ENCODE measurements at regions not wholly inside any gene's neighbourhood (a gene's known extent, or its start where the extent isn't known, plus 50 kb on each side); places are given as distances from the start of the nearest gene placed in this dataset.
"Not testable (repeated sequence)": the region's sequence is repeated elsewhere in the genome, so short reads cannot be mapped to it uniquely, and the experiment has no call there.

DNA sequence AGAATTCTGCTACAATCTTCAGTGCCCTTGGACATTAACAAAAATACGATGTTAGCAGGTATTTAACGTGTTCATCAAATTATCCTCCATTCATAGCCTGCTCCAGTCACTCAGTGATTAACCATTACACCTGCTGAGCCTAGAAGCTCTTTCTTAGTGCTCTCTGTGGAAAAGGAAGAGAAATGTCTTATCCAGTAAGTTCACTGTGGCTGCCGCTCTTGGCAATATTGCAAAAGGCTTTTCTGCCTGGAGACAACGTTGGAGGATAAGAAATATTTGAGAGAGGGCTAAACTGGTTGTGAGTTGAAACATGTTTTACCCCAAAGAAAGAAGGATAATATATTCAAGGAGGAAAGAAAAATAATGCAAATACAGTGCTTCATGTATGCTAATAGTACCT is 217.4 kb upstream of the HSF2 start:
- no peak for TF ChIP-seq EP300 (IDR thresholded peaks at IDR 0.05)
- no peak for TF ChIP-seq POLR2A (IDR thresholded peaks at IDR 0.05)
- no peak for TF ChIP-seq POLR2AphosphoS5 (IDR thresholded peaks at IDR 0.05)
- TF ChIP-seq, protein P1, sequence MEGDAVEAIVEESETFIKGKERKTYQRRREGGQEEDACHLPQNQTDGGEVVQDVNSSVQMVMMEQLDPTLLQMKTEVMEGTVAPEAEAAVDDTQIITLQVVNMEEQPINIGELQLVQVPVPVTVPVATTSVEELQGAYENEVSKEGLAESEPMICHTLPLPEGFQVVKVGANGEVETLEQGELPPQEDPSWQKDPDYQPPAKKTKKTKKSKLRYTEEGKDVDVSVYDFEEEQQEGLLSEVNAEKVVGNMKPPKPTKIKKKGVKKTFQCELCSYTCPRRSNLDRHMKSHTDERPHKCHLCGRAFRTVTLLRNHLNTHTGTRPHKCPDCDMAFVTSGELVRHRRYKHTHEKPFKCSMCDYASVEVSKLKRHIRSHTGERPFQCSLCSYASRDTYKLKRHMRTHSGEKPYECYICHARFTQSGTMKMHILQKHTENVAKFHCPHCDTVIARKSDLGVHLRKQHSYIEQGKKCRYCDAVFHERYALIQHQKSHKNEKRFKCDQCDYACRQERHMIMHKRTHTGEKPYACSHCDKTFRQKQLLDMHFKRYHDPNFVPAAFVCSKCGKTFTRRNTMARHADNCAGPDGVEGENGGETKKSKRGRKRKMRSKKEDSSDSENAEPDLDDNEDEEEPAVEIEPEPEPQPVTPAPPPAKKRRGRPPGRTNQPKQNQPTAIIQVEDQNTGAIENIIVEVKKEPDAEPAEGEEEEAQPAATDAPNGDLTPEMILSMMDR (IDR thresholded peaks at IDR 0.05): no peak
- DNase-seq: no peak
- H3K4me3 ChIP-seq: no peak overlapping the region
- no peaks in the 10 kb centered on the region for H3K9me3 ChIP-seq
- H3K27me3 ChIP-seq: no peaks in the 10 kb centered on the region
- H3K4me1 ChIP-seq: no peaks in the 10 kb centered on the region
- WGBS, 5 donors: 70 to 81% (median 77%) methylated on average over 4 of the region's 4 CpGs
- intact Hi-C loops (cut with DNase I; ENCODE audit: low total_unique reads): no loop called here
- H3K27ac ChIP-seq: no peak overlapping the region
- no peaks in the 10 kb centered on the region for H3K36me3 ChIP-seq

- H3K9me3 ChIP-seq: no peaks in the 10 kb centered on the region
- H3K4me3 ChIP-seq: peak overlapping the region in 1 of 4 donors; percentile 4
- no peaks in the 10 kb centered on the region for H3K27me3 ChIP-seq
- no peaks in the 10 kb centered on the region for H3K36me3 ChIP-seq
- no peaks in the 10 kb centered on the region for H3K4me1 ChIP-seq
- intact Hi-C loops (cut with DNase I; ENCODE audit: low total_unique reads): no loop called here
- WGBS, 5 donors: 21 to 38% (median 31%) methylated on average over 4 of the region's 4 CpGs
- H3K27ac ChIP-seq: no peak overlapping the region
- TF ChIP-seq POLR2AphosphoS5 (IDR thresholded peaks at IDR 0.05) (no peak), POLR2A (IDR thresholded peaks at IDR 0.05) (no peak), EP300 (IDR thresholded peaks at IDR 0.05) (no peak)
- TF ChIP-seq, protein P1 (IDR thresholded peaks at IDR 0.05): peak in 1 of 7 experiments; percentile 26
- peak in 1 of 2 donors; percentile 62 for DNase-seq
Observed at GRCh38 chr6:122184401-122184827, 215.0 kb upstream of the HSF2 start.

- intact Hi-C loops (cut with DNase I; ENCODE audit: low total_unique reads); H3K4me1 ChIP-seq; H3K4me3 ChIP-seq; H3K36me3 ChIP-seq; H3K27me3 ChIP-seq; H3K27ac ChIP-seq; DNase-seq; H3K9me3 ChIP-seq: not testable (repeated sequence)
- WGBS, 5 donors: 90 to 93% (median 91%) methylated on average over 19 of the region's 19 CpGs
Observed at GRCh38 chr6:122185458-122185857, 214.0 kb upstream of the HSF2 start.

- no peaks in the 10 kb centered on the region for H3K27me3 ChIP-seq
- H3K27ac ChIP-seq: no peak overlapping the region
- DNase-seq: no peak
- H3K36me3 ChIP-seq: no peaks in the 10 kb centered on the region
- WGBS, 5 donors: 37 to 93% (median 86%) methylated on average over 1 of the region's 1 CpG
- no peak for TF ChIP-seq EP300 (IDR thresholded peaks at IDR 0.05)
- TF ChIP-seq POLR2AphosphoS5 (IDR thresholded peaks at IDR 0.05): no peak
- TF ChIP-seq, protein P1 (IDR thresholded peaks at IDR 0.05): no peak
- H3K4me3 ChIP-seq: no peak overlapping the region
- intact Hi-C loops (cut with DNase I; ENCODE audit: low total_unique reads): no loop called here
- no peaks in the 10 kb centered on the region for H3K4me1 ChIP-seq
- H3K9me3 ChIP-seq: no peaks in the 10 kb centered on the region
Observed at GRCh38 chr6:122187186-122187585, 212.3 kb upstream of the HSF2 start.

DNA sequence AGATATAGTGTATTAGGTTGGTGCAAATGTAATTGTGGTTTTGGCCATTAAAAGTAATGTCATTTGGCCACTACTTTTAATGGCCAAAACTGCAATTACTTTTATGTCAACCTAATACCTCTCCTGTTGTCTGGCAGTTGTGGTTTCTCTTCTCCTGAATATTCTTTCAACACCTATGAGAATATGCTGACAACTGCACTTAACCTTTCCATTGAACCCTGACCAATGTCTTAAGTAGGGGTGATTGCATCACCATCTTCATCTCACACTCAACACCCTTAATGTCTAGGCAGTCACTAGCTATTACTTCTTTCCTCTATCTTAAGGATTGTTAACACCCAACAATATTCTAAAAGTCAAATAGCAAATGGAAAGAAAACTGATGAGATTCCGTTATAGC is 200.5 kb upstream of the HSF2 start:
- H3K36me3 ChIP-seq: no peaks in the 10 kb centered on the region
- no peaks in the 10 kb centered on the region for H3K4me1 ChIP-seq
- H3K9me3 ChIP-seq: no peaks in the 10 kb centered on the region
- no peak overlapping the region for H3K27ac ChIP-seq
- H3K27me3 ChIP-seq: no peaks in the 10 kb centered on the region
- DNase-seq: no peak
- intact Hi-C loops (cut with DNase I; ENCODE audit: low total_unique reads): no loop called here
- no peak overlapping the region for H3K4me3 ChIP-seq
- no peak for TF ChIP-seq EP300 (IDR thresholded peaks at IDR 0.05)
- WGBS, 5 donors: 49 to 98% (median 90%) methylated on average over 1 of the region's 1 CpG

Measured in stomach (tissue), 8 donors.